NT2/D1 (cell line): ENCODE measurements at regions not wholly inside any gene's neighbourhood (a gene's known extent, or its start where the extent isn't known, plus 50 kb on each side); places are given as distances from the start of the nearest gene placed in this dataset.

Source experiments
- SUZ12 ChIP-seq: IDR thresholded peaks from 2 replicates; pipeline ENCODE4 v1.6.1; 2011; ENCODE audit not compliant: insufficient read length, insufficient read depth; ENCODE audit errors: extremely low read depth
- ZNF274 ChIP-seq: IDR thresholded peaks from 2 replicates; pipeline ENCODE4 v1.6.1; 2011; ENCODE audit warnings: mild to moderate bottlenecking, low read depth, low read length

- no peak for TF ChIP-seq SUZ12
- no peak for TF ChIP-seq ZNF274
Observed at GRCh38 chr3:99319961-99320360, 318.4 kb upstream of the COL8A1 start.
